ENCODE measurements at regions not wholly inside any gene's neighbourhood (a gene's known extent, or its start where the extent isn't known, plus 50 kb on each side); places are given as distances from the start of the nearest gene placed in this dataset.

- no peaks in the 10 kb centered on the region for H3K4me1 ChIP-seq (ENCODE audit: insufficient read depth, low read length, poor library complexity, severe bottlenecking)
- no peak overlapping the region for H3K4me3 ChIP-seq (ENCODE audit: low read depth, low read length, poor library complexity, severe bottlenecking)
- peaks cover 3% of the 10 kb centered on the region for H3K27me3 ChIP-seq (replicated peaks; ENCODE audit: insufficient read depth, low read depth, low read length, poor library complexity)
- BruUV-seq (replicated peaks): no TSS peak
- DNase-seq (ENCODE audit: low spot score): no peak
- POLR2A ChIA-PET (ENCODE audit: low non-redundant PET): no interaction called here
- no peak overlapping the region for H3K27ac ChIP-seq (ENCODE audit: low read depth, low read length, poor library complexity, severe bottlenecking)
- CTCF ChIA-PET: no interaction called here
- no peaks in the 10 kb centered on the region for H3K36me3 ChIP-seq (ENCODE audit: insufficient read depth, low read length, poor library complexity, severe bottlenecking)
- TF ChIP-seq EZH2 (IDR thresholded peaks at IDR 0.05; ENCODE audit: borderline replicate concordance, low read depth, low read length, poor library complexity, severe bottlenecking) (no peak), CTCF (conservative IDR thresholded peaks at IDR 0.05; ENCODE audit: low read depth, low read length) (no peak)
- H3K9me3 ChIP-seq (ENCODE audit: low read depth, low read length, poor library complexity, severe bottlenecking): no peaks in the 10 kb centered on the region
- intact Hi-C loops (cut with micrococcal nuclease; ENCODE audit: unreplicated experiment): no loop called here
Observed at GRCh38 chr14:51443195-51444018, 203.4 kb downstream of the TMX1 start.

DNA sequence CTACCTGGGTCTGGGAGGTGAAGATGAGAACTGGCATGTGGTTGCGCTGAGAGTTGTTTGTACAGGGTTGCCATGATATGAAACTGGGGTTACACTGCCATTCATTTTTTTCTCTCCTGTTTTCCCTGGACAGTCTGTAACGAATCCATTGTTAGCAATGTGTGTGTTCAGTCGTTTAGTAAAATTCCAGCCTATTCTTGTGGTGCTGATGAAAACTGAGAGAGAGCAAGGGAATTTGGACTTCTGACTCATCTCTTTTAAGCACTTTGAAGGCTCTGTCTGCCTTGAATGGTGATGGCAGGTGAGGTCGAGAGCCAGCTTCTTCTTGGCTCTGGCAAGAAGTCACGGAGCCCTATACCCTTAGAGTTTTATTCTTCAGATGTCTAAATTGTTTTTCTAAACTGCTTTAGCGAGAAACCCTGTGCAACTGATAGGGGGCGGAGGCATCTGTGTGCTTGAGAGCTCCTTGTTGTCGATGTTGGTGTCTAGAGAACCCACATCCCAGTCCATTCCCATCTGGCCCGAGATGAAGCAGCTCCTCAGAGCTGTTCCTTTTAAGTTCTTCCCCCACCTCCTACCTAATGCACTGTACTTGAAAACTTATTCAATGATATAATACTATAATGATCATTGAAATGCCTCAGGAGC is 204.4 kb downstream of the TMX1 start:
- DNase-seq (ENCODE audit: low spot score): no peak
- Histone ChIP-seq H3K4me3 (ENCODE audit: low read depth, low read length, poor library complexity, severe bottlenecking) (no peak overlapping the region), H3K27me3 (replicated peaks; ENCODE audit: insufficient read depth, low read depth, low read length, poor library complexity) (no peaks in the 10 kb centered on the region), H3K27ac (ENCODE audit: low read depth, low read length, poor library complexity, severe bottlenecking) (no peak overlapping the region), H3K36me3 (ENCODE audit: insufficient read depth, low read length, poor library complexity, severe bottlenecking) (no peaks in the 10 kb centered on the region), H3K9me3 (ENCODE audit: low read depth, low read length, poor library complexity, severe bottlenecking) (no peaks in the 10 kb centered on the region), H3K4me1 (ENCODE audit: insufficient read depth, low read length, poor library complexity, severe bottlenecking) (no peaks in the 10 kb centered on the region)
- ChIA-PET POLR2A (ENCODE audit: low non-redundant PET) (no interaction called here), CTCF (no interaction called here)
- no TSS peak for BruUV-seq (replicated peaks)
- intact Hi-C loops (cut with micrococcal nuclease; ENCODE audit: unreplicated experiment): no loop called here
- no peak for TF ChIP-seq CTCF (conservative IDR thresholded peaks at IDR 0.05; ENCODE audit: low read depth, low read length)
- TF ChIP-seq EZH2 (IDR thresholded peaks at IDR 0.05; ENCODE audit: borderline replicate concordance, low read depth, low read length, poor library complexity, severe bottlenecking): no peak

GRCh38 chr14:51445001-51445390 is 204.9 kb downstream of the TMX1 start:
- Histone ChIP-seq H3K9me3 (ENCODE audit: low read depth, low read length, poor library complexity, severe bottlenecking) (no peaks in the 10 kb centered on the region), H3K4me3 (ENCODE audit: low read depth, low read length, poor library complexity, severe bottlenecking) (no peak overlapping the region), H3K36me3 (ENCODE audit: insufficient read depth, low read length, poor library complexity, severe bottlenecking) (no peaks in the 10 kb centered on the region), H3K27me3 (replicated peaks; ENCODE audit: insufficient read depth, low read depth, low read length, poor library complexity) (no peaks in the 10 kb centered on the region), H3K4me1 (ENCODE audit: insufficient read depth, low read length, poor library complexity, severe bottlenecking) (no peaks in the 10 kb centered on the region), H3K27ac (ENCODE audit: low read depth, low read length, poor library complexity, severe bottlenecking) (no peak overlapping the region)
- BruUV-seq (replicated peaks): no TSS peak
- no peak for DNase-seq (ENCODE audit: low spot score)
- TF ChIP-seq EZH2 (IDR thresholded peaks at IDR 0.05; ENCODE audit: borderline replicate concordance, low read depth, low read length, poor library complexity, severe bottlenecking) (no peak), CTCF (conservative IDR thresholded peaks at IDR 0.05; ENCODE audit: low read depth, low read length) (no peak)
- intact Hi-C loops (cut with micrococcal nuclease; ENCODE audit: unreplicated experiment): no loop called here
- ChIA-PET POLR2A (ENCODE audit: low non-redundant PET) (no interaction called here), CTCF (no interaction called here)

Measured in A673 (cell line).